Activated CD8-positive, alpha-beta memory T cell treated with anti-CD3 and anti-CD28 coated beads for 24 hours (primary cell): ENCODE measurements at regions not wholly inside any gene's neighbourhood (a gene's known extent, or its start where the extent isn't known, plus 50 kb on each side); places are given as distances from the start of the nearest gene placed in this dataset.

Experiments
- DNase-seq: peaks from one replicate; pipeline ENCODE4 v3.0.0-alpha.2; 2020

DNA sequence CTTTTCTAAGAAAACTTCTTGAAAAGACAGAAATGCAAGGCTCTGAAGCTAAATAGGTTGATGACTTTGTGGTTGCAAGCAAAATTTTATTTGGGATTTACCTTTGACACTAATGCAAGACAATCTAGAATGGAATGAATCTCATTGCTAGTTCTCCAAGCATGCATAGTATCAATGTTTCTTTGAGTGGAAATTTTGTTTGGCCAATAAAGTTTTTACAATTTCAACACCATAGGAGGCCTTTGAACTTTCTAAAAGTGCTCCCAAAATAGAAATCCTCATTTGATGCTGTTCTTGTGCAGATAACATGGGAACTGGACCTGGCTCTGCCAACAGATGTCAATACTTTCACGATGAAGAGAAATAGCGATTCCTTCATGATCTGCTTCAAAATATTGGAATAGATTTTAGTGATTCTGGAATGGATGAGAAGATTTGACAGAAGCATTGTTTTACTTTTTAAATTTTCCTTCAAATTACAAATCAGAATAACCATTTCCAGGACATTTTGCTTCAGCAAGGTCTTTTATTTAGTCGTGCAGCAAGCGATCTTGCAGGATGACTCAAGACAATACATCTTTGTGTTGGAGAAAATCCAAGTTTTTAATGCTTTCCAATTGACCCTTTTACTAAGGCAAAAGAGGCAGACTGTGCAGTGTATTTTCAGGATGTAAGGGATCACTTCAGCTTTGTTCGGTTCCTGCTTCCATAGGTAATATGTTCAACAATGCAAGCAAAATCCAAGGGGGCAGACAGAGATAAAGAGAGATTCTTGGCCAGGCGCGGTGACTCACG is 51.7 kb upstream of the OTUD4 start:
- no peak for DNase-seq

DNA sequence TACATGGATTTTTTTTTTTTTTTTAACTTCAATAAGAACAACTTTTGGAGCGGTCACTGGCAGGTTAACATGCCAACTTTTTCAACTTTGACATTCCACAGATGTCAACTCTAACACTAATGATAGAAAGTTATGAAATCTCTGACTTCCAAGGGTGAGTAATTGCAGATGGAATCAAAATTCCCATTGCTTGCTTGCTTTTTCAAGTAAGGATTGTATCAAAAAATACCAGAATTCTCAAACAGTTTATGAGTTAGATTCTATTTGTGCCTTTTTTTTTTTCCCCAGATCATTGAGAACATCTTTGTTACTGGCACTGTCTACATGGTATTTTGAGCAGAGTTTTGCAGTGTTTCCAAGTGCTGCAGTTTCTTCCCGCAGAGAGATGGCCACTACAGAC is 50.3 kb upstream of the OTUD4 start:
- DNase-seq = no peak
